ENCODE measurements at regions not wholly inside any gene's neighbourhood (a gene's known extent, or its start where the extent isn't known, plus 50 kb on each side); places are given as distances from the start of the nearest gene placed in this dataset.

DNA sequence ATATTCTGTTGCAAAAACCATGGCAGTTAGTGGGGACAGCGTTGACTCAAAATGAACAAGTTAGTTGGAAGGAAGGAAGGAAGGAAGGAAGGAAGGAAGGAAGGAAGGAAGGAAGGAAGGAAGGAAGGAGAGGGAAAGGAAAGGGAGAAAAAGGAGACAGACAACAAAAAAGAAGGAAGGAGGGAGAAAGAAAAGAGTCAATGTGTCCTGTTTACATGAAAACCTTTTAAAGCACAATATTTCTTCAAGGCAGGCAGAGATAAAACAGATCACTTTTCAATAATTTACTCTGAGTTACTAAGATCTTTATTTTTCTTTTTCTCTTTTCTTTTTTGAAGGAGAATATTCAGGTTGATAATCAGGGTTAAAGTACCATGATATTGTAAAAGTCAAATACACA, 99.4 kb downstream of the CCER1 start:
- no peak for TF ChIP-seq POLR2A (IDR thresholded peaks at IDR 0.05; ENCODE audit: low read depth, low read length)
- no peak for TF ChIP-seq TAF1 (IDR thresholded peaks at IDR 0.05; ENCODE audit: borderline replicate concordance, low read depth, low read length)
- TF ChIP-seq POLR2AphosphoS5 (IDR thresholded peaks at IDR 0.05; ENCODE audit: low read depth, low read length) = no peak
- DNase-seq (ENCODE audit: insufficient read length) (no peak), FAIRE-seq (no peak)

DNA sequence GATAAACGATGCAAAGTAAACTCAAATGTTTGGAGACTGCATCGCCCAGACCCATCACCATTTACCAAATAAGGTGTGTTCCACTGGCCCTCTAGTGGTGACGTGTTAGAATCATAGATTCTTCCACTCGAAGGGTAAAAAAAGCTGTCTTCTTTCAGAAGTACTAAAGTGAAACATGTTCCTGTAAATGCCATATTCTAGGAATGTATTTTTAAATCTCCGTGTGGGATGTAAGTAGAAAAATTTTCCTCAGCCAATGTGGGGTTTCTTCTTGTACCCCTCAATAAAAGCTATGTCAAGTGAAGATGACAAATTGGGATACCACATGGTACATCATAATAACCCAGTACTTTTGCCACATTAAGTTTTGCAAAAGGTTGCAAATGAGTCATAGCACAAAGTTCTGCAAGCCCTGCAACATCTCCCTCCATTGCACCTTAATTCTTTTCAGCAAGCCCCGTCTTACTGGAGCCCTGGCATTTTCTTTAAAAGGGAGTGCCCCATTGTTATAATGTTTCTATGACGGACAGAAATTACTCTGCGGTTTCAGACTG, 100.8 kb downstream of the CCER1 start:
- DNase-seq (ENCODE audit: insufficient read length) = no peak
- peak; percentile 61 for FAIRE-seq
- TF ChIP-seq POLR2AphosphoS5 (IDR thresholded peaks at IDR 0.05; ENCODE audit: low read depth, low read length) (no peak), POLR2A (IDR thresholded peaks at IDR 0.05; ENCODE audit: low read depth, low read length) (no peak), TAF1 (IDR thresholded peaks at IDR 0.05; ENCODE audit: borderline replicate concordance, low read depth, low read length) (no peak)

DNA sequence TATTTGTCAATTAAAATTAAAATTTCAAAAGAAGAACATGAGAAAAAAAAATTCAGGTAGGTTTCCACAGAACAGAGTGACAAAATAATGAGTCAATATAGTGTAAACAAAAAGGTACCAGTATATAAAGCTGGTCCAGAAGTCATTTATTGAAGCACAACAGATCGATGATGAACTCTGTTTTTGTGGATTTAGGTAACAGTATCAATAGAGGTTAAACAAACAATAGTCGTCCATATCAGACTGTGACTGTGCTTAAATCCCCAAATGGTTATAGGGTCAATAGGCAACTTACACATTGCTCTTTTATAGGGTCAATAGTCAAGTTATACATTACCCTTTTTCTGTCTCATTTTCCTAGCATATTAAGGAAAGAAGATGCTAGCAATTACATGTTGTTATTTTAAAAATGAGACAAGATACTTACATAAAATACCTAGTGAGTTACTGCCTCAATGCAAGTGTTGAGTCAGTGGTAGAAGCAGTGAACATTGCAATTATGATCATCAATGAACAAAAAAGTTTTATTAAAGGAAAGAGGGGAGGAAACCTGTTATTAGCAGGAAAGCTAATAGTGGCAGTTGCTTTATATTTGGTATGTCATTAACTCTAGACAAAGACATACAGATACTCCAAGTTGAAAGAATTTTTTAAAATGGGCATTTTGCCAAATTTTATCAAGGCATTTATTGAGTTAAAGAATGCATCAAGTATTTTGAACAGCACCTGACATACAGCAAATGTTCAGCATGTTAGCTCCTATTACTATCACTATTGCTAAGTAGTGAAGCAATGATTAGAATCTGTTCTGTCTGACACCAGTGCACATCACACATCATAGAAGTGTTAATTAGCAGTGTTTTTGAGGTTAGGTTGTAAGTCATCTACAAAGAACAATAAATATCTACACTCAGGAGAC, 102.9 kb downstream of the CCER1 start:
- FAIRE-seq (no peak), DNase-seq (ENCODE audit: insufficient read length) (no peak)
- no peak for TF ChIP-seq POLR2A (IDR thresholded peaks at IDR 0.05; ENCODE audit: low read depth, low read length)
- no peak for TF ChIP-seq TAF1 (IDR thresholded peaks at IDR 0.05; ENCODE audit: borderline replicate concordance, low read depth, low read length)
- no peak for TF ChIP-seq POLR2AphosphoS5 (IDR thresholded peaks at IDR 0.05; ENCODE audit: low read depth, low read length)

DNA sequence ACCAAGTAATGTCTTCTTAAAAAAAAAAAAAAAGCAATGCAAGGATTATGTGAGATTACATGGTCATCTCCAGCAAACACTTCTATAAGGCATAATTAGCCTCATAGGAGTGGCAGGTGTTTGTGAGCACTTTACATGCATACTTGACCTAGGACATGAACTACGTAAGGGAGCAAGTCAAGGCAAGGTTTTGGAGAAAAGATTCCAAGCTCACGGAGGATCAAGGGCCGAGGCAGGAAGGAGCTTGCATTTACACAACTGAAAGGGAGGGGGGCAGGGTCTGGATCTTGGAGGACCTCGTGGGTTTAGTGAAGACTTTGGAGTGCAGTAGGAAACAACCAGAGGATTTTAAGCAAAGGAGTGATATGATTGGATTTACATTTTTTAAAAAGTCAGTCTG, 112.5 kb downstream of the CCER1 start:
- FAIRE-seq (no peak), DNase-seq (ENCODE audit: insufficient read length) (no peak)
- TF ChIP-seq POLR2AphosphoS5 (IDR thresholded peaks at IDR 0.05; ENCODE audit: low read depth, low read length) = no peak
- no peak for TF ChIP-seq POLR2A (IDR thresholded peaks at IDR 0.05; ENCODE audit: low read depth, low read length)
- no peak for TF ChIP-seq TAF1 (IDR thresholded peaks at IDR 0.05; ENCODE audit: borderline replicate concordance, low read depth, low read length)

DNA sequence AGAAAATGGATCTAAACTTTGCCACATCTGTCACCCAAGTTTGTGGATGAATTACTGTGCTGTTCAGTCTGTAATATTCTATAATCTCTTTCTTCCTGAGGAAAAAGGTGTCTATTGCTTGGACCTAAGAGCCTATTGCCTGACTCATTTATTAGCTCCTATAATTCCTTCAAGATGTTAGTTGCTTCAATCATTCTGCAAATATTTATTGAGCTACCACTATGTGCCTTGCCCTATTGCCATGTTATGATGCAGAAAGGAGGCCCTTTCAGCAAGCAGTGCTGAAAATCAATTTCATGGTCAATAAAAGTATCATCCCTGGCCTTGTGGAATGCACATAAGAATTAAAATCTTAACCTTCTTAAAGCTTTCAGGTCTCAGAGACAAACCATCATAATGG, 113.6 kb downstream of the CCER1 start:
- TF ChIP-seq TAF1 (IDR thresholded peaks at IDR 0.05; ENCODE audit: borderline replicate concordance, low read depth, low read length) (no peak), POLR2AphosphoS5 (IDR thresholded peaks at IDR 0.05; ENCODE audit: low read depth, low read length) (no peak)
- DNase-seq (ENCODE audit: insufficient read length) (no peak), FAIRE-seq (no peak)

DNA sequence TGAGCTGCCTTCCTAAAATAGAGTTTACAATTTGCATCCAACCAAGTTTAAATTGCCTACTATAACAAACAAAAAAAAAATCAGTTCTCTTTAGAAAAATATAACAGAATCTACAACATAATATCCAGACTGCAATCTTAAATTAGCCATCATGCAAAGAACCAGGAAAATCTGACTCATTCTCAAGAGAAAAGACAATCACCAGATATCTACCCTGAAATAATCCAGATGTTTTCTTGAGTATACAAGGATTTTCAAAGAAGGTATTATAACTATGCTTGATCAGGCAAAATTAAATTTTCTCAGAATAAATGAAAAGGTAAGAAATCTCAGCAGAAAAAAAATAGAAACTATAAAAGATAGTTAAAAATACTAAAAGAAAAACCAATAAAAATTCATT, 115.6 kb downstream of the CCER1 start:
- TF ChIP-seq TAF1 (IDR thresholded peaks at IDR 0.05; ENCODE audit: borderline replicate concordance, low read depth, low read length) = no peak
- no peak for TF ChIP-seq POLR2A (IDR thresholded peaks at IDR 0.05; ENCODE audit: low read depth, low read length)
- no peak for TF ChIP-seq POLR2AphosphoS5 (IDR thresholded peaks at IDR 0.05; ENCODE audit: low read depth, low read length)
- FAIRE-seq (no peak), DNase-seq (ENCODE audit: insufficient read length) (no peak)

DNA sequence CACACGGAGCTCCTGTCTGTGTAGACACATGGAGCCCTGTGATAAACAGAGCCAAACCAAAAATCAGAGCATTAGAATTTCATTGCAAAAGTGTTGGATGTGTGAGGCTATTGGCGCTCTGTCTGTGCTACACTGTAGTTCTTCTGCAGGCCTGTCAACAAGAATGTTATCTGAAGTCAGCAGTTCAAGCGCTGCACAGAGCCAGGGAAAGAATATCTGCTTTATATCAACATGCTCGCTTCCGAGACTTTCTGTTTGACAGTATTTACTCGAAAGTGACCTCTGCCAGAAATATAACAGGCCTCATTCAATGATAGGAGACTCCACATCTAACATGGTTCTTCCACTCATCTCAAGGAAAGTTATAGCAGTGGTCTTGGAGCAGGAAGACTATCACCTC, 118.3 kb downstream of the CCER1 start:
- FAIRE-seq = no peak
- TF ChIP-seq POLR2AphosphoS5 (IDR thresholded peaks at IDR 0.05; ENCODE audit: low read depth, low read length) (no peak), POLR2A (IDR thresholded peaks at IDR 0.05; ENCODE audit: low read depth, low read length) (no peak), TAF1 (IDR thresholded peaks at IDR 0.05; ENCODE audit: borderline replicate concordance, low read depth, low read length) (no peak)

DNA sequence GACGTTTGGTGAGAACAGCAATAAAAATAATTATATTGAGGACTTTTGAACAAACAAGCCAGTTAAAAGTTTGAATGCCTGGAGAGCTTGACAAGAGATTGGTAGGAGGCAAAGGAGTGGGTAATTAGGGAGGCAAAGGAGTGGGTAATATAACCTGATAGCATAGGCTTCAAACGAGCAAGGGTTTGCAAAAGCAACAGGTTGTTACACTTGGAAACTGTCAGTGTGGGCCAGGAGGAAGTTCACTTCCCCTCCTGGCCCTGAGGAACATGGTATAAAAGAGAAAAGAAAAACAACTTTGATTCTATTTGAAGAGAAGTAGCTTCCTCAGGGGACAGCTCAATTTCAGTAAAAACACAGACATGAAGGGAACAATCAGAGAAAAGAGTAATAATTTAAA, 121.7 kb downstream of the CCER1 start:
- FAIRE-seq (no peak), DNase-seq (ENCODE audit: insufficient read length) (no peak)
- TF ChIP-seq TAF1 (IDR thresholded peaks at IDR 0.05; ENCODE audit: borderline replicate concordance, low read depth, low read length) = no peak

More for the DNA sequence above, 118.3 kb downstream of the CCER1 start:
- no peak for DNase-seq (ENCODE audit: insufficient read length)

DNA sequence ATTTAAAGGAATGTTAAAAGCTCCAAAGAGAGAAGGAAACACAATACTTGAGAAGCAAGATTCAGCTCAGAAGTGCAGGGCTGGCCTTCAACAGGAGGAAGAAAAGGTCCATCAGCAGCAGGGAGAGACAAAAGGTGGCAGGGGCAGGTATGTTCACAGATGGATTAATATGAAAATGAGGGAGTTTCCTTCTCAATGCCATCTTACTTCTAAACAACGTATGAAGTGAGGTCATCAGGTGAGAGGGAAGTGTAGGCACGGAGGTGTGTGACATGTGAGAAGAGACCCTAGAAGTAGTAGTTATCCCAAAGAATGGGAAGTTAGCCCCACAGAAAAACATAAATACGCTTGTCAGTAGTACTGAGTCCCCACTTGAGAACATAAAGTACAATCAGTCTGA, 122.5 kb downstream of the CCER1 start:
- FAIRE-seq = no peak

DNA sequence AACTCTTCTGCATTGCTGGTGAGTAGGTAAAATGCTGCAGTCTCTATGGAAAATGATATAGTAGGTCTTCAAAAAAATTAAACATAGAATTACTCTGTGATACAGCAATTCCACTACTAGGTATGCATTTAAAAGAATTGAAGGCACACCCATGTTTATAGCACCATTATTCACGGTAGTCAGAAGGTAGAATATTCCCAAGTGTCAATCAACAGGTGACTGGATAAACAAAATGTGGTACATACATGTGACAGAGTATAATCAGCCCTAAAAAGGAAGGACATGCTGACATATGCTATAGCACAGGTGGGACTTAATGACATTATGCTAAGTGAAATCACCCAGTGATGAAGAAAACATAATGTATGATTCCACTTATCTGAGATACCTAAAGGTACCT, 123.3 kb downstream of the CCER1 start:
- TF ChIP-seq POLR2AphosphoS5 (IDR thresholded peaks at IDR 0.05; ENCODE audit: low read depth, low read length) = no peak
- no peak for TF ChIP-seq TAF1 (IDR thresholded peaks at IDR 0.05; ENCODE audit: borderline replicate concordance, low read depth, low read length)
- TF ChIP-seq POLR2A (IDR thresholded peaks at IDR 0.05; ENCODE audit: low read depth, low read length) = no peak

More for the DNA sequence above, 122.5 kb downstream of the CCER1 start:
- TF ChIP-seq POLR2A (IDR thresholded peaks at IDR 0.05; ENCODE audit: low read depth, low read length) = no peak
- no peak for TF ChIP-seq TAF1 (IDR thresholded peaks at IDR 0.05; ENCODE audit: borderline replicate concordance, low read depth, low read length)
- no peak for TF ChIP-seq POLR2AphosphoS5 (IDR thresholded peaks at IDR 0.05; ENCODE audit: low read depth, low read length)
- no peak for DNase-seq (ENCODE audit: insufficient read length)

DNA sequence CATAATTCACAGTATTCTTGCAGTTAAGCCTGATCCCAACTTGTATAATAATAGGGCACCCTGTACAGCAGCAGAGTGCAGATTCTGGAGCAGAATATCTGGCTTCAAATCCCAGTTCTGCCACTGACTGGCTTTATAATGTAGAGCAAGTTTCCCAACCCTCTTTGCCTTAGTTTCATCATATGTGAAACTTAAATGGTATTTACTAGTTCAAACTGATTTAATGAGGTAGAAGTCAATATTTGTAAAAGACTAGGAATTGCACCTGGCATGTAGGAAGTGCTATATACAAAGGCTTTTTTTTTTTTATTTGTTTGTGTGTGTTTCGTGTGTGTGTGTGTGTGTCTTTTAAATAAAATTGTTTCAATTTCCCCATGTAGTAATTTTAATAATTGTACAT, 125.9 kb downstream of the CCER1 start:
- DNase-seq (ENCODE audit: insufficient read length) = no peak
- FAIRE-seq = no peak
- TF ChIP-seq POLR2A (IDR thresholded peaks at IDR 0.05; ENCODE audit: low read depth, low read length) = no peak
- TF ChIP-seq TAF1 (IDR thresholded peaks at IDR 0.05; ENCODE audit: borderline replicate concordance, low read depth, low read length) = no peak
- no peak for TF ChIP-seq POLR2AphosphoS5 (IDR thresholded peaks at IDR 0.05; ENCODE audit: low read depth, low read length)

More for the DNA sequence above, 123.3 kb downstream of the CCER1 start:
- DNase-seq (ENCODE audit: insufficient read length) (no peak), FAIRE-seq (no peak)

DNA sequence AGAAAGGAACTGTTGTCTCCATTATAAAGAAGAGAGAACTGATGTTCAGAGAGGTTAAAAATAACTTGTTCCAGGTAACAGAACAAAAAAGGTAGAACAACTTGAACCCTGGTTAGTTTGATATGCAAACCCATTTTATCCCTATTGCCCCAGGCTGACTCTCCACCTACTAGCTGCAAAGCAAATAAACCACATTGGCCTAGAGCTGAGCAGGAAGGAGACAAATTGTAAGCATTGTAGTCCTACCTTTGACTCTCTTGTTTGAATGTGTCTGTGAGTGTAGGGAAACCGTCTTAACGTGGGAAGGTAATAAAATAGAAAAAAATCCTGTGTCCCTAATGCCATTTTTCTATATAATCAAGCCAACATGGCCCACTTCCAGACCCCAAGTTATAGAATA, 126.4 kb downstream of the CCER1 start:
- no peak for FAIRE-seq
- TF ChIP-seq POLR2AphosphoS5 (IDR thresholded peaks at IDR 0.05; ENCODE audit: low read depth, low read length) (no peak), TAF1 (IDR thresholded peaks at IDR 0.05; ENCODE audit: borderline replicate concordance, low read depth, low read length) (no peak), POLR2A (IDR thresholded peaks at IDR 0.05; ENCODE audit: low read depth, low read length) (no peak)
- no peak for DNase-seq (ENCODE audit: insufficient read length)
